Left colon (tissue), 2 donors: ENCODE measurements at regions not wholly inside any gene's neighbourhood (a gene's known extent, or its start where the extent isn't known, plus 50 kb on each side); places are given as distances from the start of the nearest gene placed in this dataset.
"Not testable (repeated sequence)": the region's sequence is repeated elsewhere in the genome, so short reads cannot be mapped to it uniquely, and the experiment has no call there.

Experiments
- ATAC-seq: fragments of 200-7000 bp; cut with Tn5 transposase; one replicate; pipeline ENCODE4 v1.9.1; 2020; ENCODE audit warnings: mild to moderate bottlenecking, moderate library complexity
- DNase-seq, 2 donors: peaks; one replicate each; pipeline ENCODE4 v3.0.0-alpha.2; 2020
- intact Hi-C, 2 donors: fragments of 100-400 bp; cut with DNase I in 1 of 2; cut with micrococcal nuclease in 1 of 2; formaldehyde crosslinking; loops; one replicate each; pipeline versions ENCODE4 v1.11.2 to v1.14.0; 2022; cut with DNase I, micrococcal nuclease
- donor health status: DM: no; HTN: no; CAD: no.
- donor health status: DM: yes; HTN: yes; CAD: no.

DNA sequence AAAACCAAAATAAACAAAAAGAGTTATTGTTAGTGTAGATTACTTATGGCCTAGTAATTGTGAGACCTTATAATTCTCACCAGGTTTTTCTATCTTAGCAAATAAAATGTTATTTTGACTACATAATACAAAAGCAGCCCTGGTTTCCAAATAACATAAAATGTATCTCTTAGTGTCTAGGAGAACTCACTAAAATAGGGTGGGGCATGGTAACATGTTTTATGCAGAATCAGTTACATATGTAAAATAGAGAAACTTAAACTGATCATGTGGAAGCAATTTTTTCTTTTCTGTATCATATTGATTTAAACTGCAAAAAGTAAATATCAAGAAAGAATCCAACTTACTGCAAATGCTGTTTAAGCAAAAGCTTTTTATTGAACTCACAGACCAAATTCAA lies 431.1 kb upstream of the ALCAM start:
- intact Hi-C loops = no loop called here
- ATAC-seq (no peak), DNase-seq (no peak)

- intact Hi-C loops = no loop called here
- ATAC-seq (no peak), DNase-seq (no peak)
Measured at GRCh38 chr3:104939196-104939595, 427.5 kb upstream of the ALCAM start.

DNA sequence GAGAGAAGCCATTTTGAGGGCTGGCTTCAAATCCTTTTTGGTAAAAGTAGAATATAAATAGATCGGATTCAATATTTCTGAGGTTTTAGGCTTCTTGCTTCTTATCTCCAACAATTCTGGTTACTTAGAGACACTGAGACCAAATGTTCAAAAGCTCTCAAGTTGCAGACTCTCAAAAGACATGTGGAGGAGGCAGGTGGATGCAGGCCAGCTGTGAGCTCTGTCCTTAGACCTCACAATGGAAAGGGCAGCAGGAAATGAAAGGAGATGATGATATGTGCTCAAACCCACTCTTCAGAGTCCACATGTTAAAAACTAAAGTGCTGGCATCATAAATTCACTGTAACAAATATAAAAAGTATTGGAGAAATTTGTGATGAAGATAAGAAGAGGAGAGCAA lies 424.9 kb upstream of the ALCAM start:
- DNase-seq (no peak), ATAC-seq (no peak)
- intact Hi-C loops = no loop called here

DNA sequence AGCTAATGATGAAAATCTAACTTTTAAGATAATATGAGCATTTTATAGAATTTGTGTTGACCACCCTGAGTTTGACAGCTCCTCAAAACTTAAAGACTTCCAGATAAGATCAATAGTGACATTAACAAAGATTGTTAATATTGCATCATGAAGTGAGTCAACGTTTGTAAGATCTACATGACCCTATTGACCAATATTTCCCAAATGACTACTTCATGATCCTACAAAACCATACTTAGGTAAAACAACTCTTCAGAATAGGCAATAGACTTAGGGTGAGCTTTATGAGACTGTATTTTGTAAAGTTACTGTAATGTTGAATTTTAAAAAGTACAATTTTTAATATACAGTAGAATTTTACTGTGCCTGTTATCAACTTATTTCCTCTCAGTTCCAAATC lies 422.7 kb upstream of the ALCAM start:
- no peak for DNase-seq
- ATAC-seq = no peak
- intact Hi-C loops = no loop called here

DNA sequence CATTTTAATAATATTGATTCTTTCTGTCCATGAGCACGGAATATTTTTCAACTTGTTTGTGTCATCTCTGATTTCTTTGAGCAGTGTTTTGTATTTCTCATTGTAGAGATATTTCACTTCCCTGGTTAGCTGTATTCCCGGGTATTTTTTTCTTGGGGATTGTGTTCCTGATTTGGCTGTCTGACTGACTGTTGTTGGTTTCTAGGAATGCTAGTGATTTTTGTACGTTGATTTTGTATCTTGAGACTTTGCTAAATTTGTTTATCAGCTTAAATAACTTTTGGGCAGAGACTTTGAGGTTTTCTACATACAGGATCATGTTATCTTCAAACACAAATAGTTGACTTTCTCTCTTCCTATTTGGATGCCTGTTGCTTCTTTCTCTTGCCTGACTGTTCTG lies 418.8 kb upstream of the ALCAM start:
- intact Hi-C loops = no loop called here
- ATAC-seq (no peak), DNase-seq (no peak)

- intact Hi-C loops, ATAC-seq, DNase-seq: not testable (repeated sequence)
Measured at GRCh38 chr3:104949810-104950209, 416.9 kb upstream of the ALCAM start.

DNA sequence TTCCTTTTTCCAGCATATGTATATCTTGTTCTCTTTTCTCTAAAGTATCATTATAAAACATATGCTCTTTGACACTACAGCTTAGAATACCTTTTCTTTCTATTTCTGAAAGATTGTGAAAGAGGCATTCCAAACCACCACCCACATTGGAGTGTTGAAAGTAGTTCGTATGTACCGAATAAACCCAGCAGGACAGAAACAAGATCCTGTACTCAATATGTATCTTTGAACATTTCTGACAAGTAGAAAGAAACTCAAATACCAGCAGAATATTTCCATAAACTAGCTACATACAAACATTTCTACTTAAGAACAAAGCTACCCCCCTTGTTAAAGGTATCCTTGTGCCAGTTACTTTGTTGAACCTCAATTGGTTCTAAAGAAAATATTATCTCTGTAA lies 415.3 kb upstream of the ALCAM start:
- intact Hi-C loops = no loop called here
- no peak for ATAC-seq
- DNase-seq = no peak

DNA sequence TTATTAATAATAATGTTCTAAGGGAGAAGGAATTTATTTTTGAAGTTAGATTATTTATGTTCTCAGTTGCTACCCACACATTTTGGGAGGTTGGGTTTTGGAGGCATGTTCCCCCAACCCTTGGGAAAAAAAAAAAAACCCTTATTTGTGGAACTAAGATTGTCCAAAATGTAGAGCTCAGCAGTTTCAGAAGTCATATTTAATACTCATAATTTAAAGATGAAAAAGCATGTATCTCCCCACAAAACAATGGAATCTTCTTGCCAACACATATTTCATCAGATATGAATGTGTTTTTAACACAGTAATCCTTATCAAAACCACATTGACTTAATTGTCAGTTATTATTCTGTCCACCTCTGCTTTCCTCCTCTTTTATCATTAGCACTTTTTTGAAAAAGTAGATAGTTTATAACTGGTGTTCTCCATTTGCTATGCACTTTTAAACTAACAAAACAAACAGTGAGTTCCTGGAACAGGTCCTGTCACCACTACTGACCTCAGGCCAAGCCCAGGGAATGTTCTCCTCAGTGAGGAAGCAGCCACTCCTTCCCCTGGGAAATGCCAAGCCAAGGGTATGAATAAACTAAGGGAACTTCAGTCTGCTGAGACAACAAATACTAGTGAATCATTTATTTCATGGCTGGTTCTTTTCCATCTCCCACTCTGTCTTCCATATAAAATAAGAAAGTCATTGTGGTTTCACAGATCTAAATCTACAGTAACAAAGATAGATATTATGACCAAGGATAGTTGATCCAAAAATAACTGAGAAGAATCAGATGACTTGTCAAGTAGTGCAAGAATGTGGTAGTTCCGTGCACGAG lies 414.4 kb upstream of the ALCAM start:
- no peak for DNase-seq
- intact Hi-C loops = no loop called here
- ATAC-seq = no peak

DNA sequence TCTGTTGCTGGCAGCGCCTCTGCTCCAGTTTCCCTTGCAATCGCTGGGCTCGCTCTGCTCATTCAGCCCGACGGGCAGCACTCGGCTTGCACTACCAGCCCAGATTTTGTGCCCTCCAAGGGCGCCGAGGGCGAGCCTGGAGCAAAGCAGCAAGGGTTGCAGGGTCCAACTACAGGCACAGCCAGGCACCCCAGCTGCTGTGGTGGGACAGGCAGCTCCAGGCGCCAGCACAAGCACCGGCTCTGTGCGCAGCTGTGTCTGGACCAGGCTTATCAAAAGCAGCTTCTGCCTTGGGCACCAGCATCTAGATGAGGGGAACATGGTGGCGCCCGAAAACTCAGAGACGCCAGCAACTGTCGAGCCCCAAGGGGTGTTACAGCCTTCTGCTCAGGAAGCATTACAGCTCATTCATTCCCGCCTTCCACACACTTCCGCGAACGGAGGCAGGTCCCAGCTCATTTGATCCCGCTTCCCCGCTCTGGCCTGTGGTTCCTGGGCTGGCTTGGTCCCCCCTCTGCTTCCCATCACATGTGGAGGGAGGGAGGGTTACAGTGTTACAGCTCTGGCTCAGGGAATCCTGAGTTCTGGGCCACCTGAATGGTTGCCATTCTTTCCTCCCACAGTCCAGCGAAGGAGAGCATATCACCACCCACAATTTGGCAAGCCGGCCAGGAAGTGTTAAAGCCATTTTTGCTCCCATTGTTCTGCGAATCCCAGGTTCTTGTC lies 409.9 kb upstream of the ALCAM start:
- ATAC-seq = no peak
- intact Hi-C loops = no loop called here
- DNase-seq = no peak

DNA sequence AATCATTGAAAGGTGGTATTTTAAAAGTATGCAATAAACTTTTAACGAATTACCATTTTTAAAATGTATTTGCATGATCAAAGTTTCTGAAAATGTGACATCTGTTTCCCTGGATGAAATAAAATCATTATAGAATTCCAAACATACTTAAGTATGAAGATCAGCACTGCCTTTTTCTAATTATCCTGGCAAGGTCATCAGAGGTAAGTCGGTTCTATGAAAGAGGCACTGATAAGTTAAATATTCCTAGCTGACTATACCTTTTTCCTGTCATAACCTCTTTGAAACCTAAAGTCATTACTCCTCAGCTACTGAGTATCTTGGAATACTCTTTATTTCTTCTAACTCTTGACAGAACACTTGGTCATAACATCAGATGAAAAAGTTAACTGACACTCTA lies 406.1 kb upstream of the ALCAM start:
- intact Hi-C loops = no loop called here
- no peak for DNase-seq

DNA sequence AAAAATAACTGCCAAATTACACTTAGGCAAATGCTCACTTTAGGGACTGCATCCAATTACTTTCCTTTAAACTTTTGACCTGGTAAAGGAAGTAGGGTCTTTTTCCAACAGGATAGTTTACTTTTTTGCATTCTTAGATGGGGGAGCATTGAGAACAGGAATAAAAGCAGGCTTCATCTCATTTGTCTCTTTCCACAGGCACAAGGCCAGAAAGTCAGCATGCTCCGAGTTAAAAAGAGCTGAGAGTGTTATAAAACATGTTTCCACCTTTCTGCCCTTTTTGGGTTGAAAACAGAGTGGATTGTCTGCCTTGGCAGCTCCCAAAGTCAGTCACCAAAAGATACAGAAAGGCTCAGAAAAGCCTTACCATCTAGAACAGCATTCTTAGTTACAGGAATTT lies 404.9 kb upstream of the ALCAM start:
- DNase-seq (no peak), ATAC-seq (no peak)
- intact Hi-C loops = no loop called here

More for the DNA sequence above, 406.1 kb upstream of the ALCAM start:
- ATAC-seq = no peak

- no peak for DNase-seq
- ATAC-seq = no peak
- intact Hi-C loops = no loop called here
Measured at GRCh38 chr3:104974316-104974715, 392.4 kb upstream of the ALCAM start.

DNA sequence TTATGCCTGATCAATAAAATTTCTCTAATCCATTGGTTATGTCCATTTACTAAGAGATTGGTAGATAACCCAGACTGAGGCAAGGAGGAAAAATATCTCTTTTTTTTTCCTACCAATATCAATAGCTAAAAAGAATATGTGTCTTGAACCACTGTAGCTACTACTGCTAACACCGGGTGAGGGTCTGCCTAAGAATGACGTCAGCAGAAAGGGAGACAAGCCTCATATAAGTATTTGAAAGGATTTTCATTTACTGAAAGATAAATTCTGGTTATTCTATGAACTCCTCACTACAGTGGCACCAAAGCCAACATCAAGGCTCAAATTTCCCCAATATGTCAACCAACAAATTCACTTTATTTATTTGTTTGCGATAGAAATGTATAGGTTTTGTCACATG lies 389.0 kb upstream of the ALCAM start:
- intact Hi-C loops = no loop called here
- no peak for ATAC-seq
- DNase-seq = no peak

GRCh38 chr3:104982130-104982529 lies 384.6 kb upstream of the ALCAM start:
- no peak for DNase-seq
- intact Hi-C loops = no loop called here
- no peak for ATAC-seq

DNA sequence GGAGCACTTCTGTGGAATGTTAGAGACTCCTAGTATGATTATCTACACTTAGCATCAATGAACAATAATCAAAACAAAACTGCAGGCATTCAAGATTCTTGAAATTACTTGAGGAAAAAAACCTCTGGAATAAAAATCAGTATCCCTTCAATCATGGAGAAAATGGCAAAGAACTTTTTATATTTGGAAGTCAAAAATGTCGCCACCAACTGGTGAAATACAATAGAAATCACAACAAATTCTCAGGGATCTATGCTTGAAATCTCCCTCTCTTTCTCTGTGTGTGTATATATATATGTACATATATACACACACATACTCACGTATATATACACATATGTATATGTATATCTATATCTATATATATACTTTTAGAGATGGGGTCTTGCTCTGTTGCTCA lies 378.9 kb upstream of the ALCAM start:
- DNase-seq (no peak), ATAC-seq (no peak)
- intact Hi-C loops = no loop called here

GRCh38 chr3:104988496-104988895 lies 378.2 kb upstream of the ALCAM start:
- no peak for ATAC-seq
- intact Hi-C loops = no loop called here
- no peak for DNase-seq

DNA sequence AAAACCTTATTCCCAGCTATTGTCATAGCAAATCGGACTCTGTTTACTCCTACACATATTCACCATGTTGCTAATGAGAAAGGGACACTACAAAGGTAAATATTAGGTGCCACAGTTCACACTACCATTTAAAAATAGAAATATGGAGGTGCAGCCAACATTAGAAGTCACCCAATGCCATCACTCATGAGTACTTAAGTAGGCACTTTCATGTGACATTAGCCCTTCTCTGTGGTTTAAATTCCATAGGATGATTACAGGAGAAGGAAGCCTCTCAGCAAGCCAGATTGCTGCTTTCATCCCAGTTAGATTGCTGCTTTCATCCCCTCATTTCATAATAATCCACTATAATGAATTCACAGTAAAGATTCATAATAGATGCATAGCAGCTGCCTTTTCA lies 376.8 kb upstream of the ALCAM start:
- ATAC-seq (no peak), DNase-seq (no peak)
- intact Hi-C loops = no loop called here

- DNase-seq (no peak), ATAC-seq (no peak)
- intact Hi-C loops = no loop called here
Measured at GRCh38 chr3:104990758-104991157, 376.0 kb upstream of the ALCAM start.

GRCh38 chr3:104992676-104993075 lies 374.0 kb upstream of the ALCAM start:
- no peak for DNase-seq
- ATAC-seq = no peak
- intact Hi-C loops = no loop called here

DNA sequence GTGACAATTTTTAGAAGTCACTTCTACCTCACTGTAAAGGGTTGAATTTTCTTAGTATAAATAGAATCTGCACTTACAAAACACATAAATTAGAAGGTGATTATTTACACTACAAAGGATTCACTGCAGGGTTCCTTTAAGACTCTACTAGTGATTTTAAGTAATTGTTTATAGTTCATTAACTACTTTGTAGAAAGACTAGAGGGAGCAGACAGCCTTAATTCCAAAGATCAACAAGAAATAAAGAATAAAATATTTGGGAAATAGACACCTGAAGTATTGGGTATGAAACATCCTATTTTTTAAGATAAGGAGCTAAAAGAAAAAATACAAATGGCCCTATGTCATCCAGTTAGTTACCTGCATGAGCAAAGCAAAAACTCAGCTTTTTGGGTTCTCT lies 360.5 kb upstream of the ALCAM start:
- intact Hi-C loops = no loop called here
- ATAC-seq (no peak), DNase-seq (no peak)

DNA sequence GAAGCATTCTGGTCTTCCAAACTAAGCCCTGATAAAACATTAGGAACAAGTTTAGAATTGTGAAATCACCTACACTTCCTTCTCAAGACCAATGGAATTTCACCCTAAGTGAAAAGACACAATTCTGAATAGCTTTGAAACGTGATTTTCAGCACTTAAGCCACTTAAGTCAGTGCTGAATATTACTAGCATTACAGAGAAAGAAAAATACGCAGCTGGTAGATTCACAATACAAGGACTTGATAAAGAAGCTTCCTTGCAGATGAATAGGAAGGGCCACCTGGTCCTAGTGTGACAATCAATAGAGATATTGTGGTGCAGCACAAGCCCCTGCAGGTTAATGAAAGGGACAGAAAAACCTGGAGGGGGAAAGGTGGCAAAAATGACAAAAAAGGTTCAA lies 353.1 kb upstream of the ALCAM start:
- no peak for DNase-seq
- no peak for ATAC-seq
- intact Hi-C loops = no loop called here
